ENCODE measurements at regions not wholly inside any gene's neighbourhood (a gene's known extent, or its start where the extent isn't known, plus 50 kb on each side); places are given as distances from the start of the nearest gene placed in this dataset.

DNA sequence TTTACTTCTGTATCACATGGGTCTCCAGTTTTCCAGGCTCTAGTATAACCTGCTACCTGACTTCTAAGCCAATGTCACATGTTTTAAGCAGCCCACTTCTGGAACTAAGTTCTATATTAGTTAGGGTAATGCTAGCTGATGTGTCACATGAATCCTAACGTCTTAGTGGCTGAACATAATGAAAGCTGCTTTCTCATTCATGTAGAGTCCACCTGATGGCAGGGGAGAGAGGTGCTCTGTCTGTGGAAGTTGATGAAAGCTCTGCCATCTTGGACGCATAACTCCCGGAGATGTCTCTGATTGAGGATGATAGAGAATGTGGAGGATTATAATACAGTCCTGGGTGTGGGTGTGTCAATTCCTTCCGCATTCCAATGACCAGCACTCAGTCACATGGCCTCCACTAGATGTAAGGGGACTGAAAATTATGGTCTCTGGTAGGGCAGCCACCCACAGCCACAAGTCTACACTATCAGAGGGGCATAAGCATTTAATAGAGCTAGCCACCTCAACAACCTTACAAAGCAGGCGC, 234.4 kb upstream of the CRY1 start:
- Histone ChIP-seq H3K27me3 (no peaks in the 10 kb centered on the region), H3K27ac (no peak overlapping the region), H4K20me1 (no peaks in the 10 kb centered on the region), H3K36me3 (no peaks in the 10 kb centered on the region), H3K4me1 (peaks cover 79% of the 10 kb centered on the region), H3K9me3 (no peaks in the 10 kb centered on the region), H3K4me3 (no peak overlapping the region), H3K9ac (no peak overlapping the region), H3K4me2 (peak overlapping the region; percentile 80)
- TF ChIP-seq Cebpa-rat (IDR thresholded peaks at IDR 0.05), result no peak

DNA sequence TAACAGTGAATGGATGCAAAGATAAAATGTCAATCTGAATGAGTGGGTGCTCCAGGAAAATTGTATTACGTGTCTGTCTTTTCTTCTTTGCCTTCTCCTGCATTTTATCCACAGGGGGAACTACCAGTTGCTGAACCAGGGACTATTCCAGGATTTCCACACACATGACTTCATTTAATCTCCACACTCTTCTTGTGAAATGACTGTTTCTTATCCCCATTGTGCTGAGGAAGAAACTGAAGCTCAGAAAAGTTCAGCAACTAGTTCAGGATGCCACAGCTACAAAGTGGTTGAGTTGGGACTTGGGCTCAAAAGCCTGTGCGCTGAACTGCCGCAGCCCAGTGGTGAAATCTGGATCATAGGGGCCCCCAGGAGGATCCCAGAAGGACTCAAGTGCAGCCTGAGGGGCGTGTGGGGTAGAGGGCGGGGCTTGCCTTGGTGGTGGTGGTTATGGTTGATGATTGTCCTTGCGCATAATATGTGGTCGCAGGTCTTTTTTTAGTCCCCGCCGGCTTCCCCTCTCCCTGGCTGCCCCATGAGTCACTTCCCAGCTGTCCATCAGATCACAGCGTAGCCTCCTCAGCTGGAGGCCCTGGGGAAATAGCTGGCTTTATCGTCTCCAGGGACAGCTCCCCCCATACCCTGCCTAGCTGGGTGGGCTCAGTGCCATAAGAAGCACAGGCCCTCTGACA, 235.2 kb upstream of the CRY1 start:
- Histone ChIP-seq H3K27ac (peak overlapping the region; percentile 45; the same call in 1 of the 2 replicates), H3K9me3 (no peaks in the 10 kb centered on the region), H3K4me1 (peaks cover 79% of the 10 kb centered on the region), H3K9ac (peak overlapping the region; percentile 31; the same call in 1 of the 2 replicates), H3K4me3 (peak overlapping the region; percentile 36; the same call in 1 of the 2 replicates), H4K20me1 (no peaks in the 10 kb centered on the region), H3K36me3 (no peaks in the 10 kb centered on the region), H3K27me3 (no peaks in the 10 kb centered on the region), H3K4me2 (peak overlapping the region; percentile 80)
- TF ChIP-seq Cebpa-rat (IDR thresholded peaks at IDR 0.05), result no peak

DNA sequence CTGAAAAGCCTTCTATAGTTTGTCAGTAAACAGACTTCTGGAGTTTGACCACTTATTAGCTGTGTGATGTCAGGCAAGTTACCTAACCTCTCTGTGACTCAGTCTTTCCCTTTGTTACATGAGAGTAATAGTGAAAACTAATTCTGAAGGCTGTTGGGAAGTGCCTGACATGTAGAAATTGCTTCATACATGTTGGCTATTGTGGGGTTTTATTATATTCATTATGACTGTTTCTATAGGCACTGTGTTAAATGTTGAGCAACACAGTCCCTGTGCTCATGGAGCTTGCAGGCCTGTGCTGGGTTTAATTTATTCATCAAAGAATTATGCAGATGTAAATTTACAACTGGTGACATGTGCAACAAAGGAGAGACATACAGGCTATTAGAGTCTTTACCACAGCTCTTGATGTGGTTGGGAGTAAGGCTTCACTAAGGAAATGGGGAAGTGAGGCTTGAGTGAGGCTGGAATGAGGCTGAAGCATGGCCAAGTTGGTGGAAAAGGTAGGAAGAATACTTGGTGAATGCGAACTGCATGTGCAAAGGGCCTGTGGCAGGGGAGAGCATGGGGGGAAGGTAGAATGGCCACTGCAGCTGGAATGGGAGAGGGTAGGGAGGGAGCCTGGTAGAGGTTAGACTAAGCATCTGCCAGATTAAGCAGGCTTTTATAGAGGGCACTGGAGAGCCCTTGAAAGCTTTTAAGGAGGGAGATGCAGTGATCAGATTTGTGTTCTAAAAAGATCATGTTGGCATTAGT, 236.4 kb upstream of the CRY1 start:
- Histone ChIP-seq H3K9me3 (no peaks in the 10 kb centered on the region), H3K4me1 (peaks cover 89% of the 10 kb centered on the region), H3K4me2 (peak overlapping the region; percentile 80), H4K20me1 (no peaks in the 10 kb centered on the region), H3K9ac (no peak overlapping the region), H3K36me3 (no peaks in the 10 kb centered on the region), H3K27me3 (no peaks in the 10 kb centered on the region), H3K27ac (peak overlapping the region; percentile 76; the same call in 1 of the 2 replicates), H3K4me3 (no peak overlapping the region)
- TF ChIP-seq Cebpa-rat (IDR thresholded peaks at IDR 0.05), result no peak

DNA sequence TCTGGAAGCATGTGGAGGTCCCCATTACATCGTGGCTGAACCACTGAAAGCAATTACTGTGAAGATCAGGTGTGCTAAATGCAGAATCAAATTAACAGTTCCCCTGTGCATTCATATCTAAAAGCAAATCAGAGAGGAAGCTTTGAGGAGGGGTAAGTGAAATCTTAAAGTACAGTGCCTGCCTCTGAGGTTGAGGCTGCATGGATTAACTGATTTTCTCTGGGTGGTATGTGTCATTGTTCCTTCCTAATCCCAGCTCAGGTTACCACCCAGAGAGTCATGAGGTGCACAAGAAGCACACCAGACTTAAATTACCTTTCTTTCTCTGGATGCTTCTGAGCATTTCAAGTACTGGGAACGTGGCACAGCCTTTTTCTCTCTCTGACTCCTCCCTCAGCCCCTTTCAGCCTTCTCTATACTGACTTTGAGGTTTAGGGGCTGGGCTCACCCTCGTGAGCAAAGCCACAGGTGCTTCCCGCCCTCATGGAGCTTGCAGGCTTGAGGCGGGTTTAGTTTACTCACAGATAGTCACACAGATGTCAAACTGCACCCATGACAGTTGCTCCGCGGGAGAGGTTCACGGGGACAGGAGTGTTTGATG, 237.6 kb upstream of the CRY1 start:
- no peaks in the 10 kb centered on the region for H3K36me3 ChIP-seq
- peak overlapping the region; percentile 80 for H3K4me2 ChIP-seq
- no peak overlapping the region; the same call in 1 of the 2 replicates for H3K4me3 ChIP-seq
- H3K27ac ChIP-seq, result peak overlapping the region; percentile 76
- no peaks in the 10 kb centered on the region for H3K9me3 ChIP-seq
- no peaks in the 10 kb centered on the region for H3K27me3 ChIP-seq
- TF ChIP-seq Cebpa-rat (IDR thresholded peaks at IDR 0.05), result no peak
- peaks cover 92% of the 10 kb centered on the region for H3K4me1 ChIP-seq
- no peak overlapping the region; the same call in 1 of the 2 replicates for H3K9ac ChIP-seq
- no peaks in the 10 kb centered on the region for H4K20me1 ChIP-seq

DNA sequence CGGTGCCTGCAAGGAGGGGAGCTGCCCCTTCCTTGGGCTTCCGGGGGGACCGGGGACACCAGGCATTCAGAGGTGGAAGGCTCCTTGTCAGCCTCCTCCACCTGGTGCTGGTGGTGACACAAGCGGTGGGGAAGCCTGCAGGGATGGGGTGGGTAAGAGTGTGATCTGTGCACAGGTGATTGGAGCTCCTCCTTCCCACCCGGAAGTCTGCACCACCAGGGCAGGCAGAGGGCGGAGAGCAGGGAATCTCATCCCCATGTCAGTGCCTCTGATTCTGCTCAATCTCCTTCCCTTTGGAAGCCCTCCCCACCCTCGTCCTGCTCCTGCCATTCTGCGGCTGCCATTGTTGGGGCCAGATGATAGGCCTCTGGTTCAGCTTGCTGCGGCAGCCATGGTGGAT, 238.1 kb upstream of the CRY1 start:
- Histone ChIP-seq H3K4me2 (peak overlapping the region; percentile 80), H3K4me1 (peaks cover 86% of the 10 kb centered on the region), H3K27ac (peak overlapping the region; percentile 76), H3K9me3 (no peaks in the 10 kb centered on the region), H3K9ac (no peak overlapping the region; the same call in 1 of the 2 replicates), H3K4me3 (no peak overlapping the region; the same call in 1 of the 2 replicates), H3K27me3 (no peaks in the 10 kb centered on the region), H3K36me3 (no peaks in the 10 kb centered on the region), H4K20me1 (no peaks in the 10 kb centered on the region)
- TF ChIP-seq Cebpa-rat (IDR thresholded peaks at IDR 0.05), result no peak

DNA sequence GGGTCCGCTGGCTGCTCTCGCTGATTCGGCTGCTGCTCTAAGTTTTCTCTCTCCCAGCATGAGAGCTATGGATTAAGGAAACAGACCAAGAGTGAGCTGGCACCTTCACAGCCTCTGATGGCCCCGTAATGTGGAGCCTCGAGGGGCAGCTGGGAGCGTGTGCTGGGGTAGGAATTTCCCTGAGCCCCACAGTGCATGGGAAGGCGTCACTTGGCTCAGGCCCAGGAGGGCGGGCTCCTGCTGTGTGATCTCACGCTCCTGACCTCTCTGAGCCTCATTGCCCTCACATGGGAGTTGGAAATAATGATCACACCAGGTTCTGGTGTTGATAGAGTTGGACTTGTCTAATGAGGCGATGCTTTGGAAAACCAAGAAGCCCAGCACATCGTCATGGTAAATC, 238.6 kb upstream of the CRY1 start:
- peaks cover 82% of the 10 kb centered on the region for H3K4me1 ChIP-seq
- no peaks in the 10 kb centered on the region for H3K27me3 ChIP-seq
- H3K9ac ChIP-seq, result no peak overlapping the region; the same call in 1 of the 2 replicates
- peak overlapping the region; percentile 76 for H3K27ac ChIP-seq
- peak overlapping the region; percentile 80 for H3K4me2 ChIP-seq
- no peaks in the 10 kb centered on the region for H3K9me3 ChIP-seq
- no peaks in the 10 kb centered on the region for H3K36me3 ChIP-seq
- TF ChIP-seq Cebpa-rat (IDR thresholded peaks at IDR 0.05), result no peak
- H4K20me1 ChIP-seq, result no peaks in the 10 kb centered on the region
- H3K4me3 ChIP-seq, result no peak overlapping the region

DNA sequence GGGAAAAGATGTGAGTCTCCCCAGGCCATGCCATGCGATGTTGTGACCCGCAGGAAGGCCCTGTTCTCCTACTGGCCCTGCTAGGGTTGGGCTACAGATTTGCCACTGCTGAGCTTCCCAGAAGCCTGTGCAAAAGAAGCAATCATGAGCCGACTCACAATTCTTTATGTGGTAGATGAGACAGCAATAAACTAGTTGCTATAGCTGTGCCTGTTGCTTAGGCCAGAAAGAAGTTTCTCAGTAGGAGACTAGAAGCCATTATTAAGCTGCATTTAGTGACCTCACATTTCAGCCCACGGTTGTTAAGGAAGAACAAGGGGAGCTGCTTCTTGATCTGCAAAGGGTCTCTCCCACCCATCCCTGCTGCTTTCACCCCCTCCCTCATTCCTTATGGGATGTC, 239.4 kb upstream of the CRY1 start:
- no peaks in the 10 kb centered on the region for H3K27me3 ChIP-seq
- H3K27ac ChIP-seq, result 0 out of 2 replicates have a peak overlapping the region, but pooled peaks have one; percentile 18
- no peaks in the 10 kb centered on the region for H3K9me3 ChIP-seq
- TF ChIP-seq Cebpa-rat (IDR thresholded peaks at IDR 0.05), result no peak
- no peak overlapping the region for H3K4me3 ChIP-seq
- H3K9ac ChIP-seq, result no peak overlapping the region
- H3K4me2 ChIP-seq, result peak overlapping the region; percentile 80
- H3K36me3 ChIP-seq, result no peaks in the 10 kb centered on the region
- no peaks in the 10 kb centered on the region for H4K20me1 ChIP-seq
- H3K4me1 ChIP-seq, result peaks cover 73% of the 10 kb centered on the region

DNA sequence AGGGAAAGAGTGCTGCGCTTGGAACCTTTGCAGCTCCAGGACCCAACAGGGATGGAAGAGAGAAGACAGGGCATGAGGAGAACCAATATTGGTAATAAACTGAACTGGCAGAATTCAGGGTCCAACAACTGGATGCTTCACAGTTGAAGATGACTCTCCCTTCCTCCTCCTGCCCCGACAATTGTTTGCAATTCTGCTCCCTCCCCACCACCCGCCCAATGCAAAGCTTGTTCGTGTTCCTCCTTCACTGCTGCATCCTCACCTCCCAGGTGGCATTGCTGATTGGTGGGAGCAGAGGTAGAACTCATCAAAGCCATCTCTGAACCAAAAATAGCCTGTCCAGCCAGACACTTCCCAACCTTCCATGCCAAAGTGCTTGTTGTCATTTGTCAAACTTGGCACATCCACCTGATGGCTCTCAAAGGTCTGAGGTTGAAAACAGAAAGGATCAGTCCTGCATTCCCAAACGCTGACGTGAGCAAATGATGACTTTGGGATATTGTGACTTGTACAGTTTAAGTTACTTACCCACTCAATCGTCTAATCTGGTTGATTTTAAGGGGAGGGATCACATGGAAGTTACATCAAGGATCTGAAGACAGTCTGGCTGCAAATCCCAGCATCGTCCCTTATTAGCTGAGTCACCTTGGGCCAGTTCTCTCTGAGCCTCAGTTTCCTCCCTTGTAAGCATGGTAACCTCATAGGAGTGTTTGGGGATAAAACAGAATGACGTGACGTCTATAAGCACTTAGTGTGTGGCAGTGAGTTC, 242.6 kb upstream of the CRY1 start:
- Histone ChIP-seq H3K9me3 (no peaks in the 10 kb centered on the region), H3K27me3 (no peaks in the 10 kb centered on the region), H3K4me1 (peaks cover 41% of the 10 kb centered on the region), H3K27ac (no peak overlapping the region), H3K4me2 (no peak overlapping the region), H3K36me3 (no peaks in the 10 kb centered on the region), H4K20me1 (no peaks in the 10 kb centered on the region), H3K9ac (no peak overlapping the region), H3K4me3 (no peak overlapping the region)
- TF ChIP-seq Cebpa-rat (IDR thresholded peaks at IDR 0.05), result no peak

DNA sequence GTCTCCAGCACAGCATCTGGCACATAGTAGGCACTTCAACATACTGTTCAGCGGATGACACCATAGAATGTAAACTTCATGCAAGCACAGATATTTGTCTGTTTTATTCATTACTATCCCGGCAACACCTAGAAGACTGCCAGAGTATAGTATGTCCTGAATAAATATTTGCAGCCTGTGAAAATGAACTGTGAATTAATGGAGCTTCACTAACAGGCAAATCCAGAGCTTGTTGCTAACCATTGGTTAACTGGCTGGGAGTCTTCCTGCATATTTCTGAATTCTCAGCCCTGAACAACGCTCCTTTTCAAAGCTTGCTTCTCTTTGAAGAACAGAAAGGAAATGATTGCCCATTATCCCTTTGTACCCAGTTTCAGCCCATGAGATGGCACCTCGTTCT, 243.3 kb upstream of the CRY1 start:
- no peak overlapping the region for H3K4me3 ChIP-seq
- H3K27ac ChIP-seq, result no peak overlapping the region
- no peak for TF ChIP-seq Cebpa-rat (IDR thresholded peaks at IDR 0.05)
- H3K9me3 ChIP-seq, result no peaks in the 10 kb centered on the region
- peak overlapping the region; percentile 14; the same call in 1 of the 2 replicates for H3K4me2 ChIP-seq
- no peaks in the 10 kb centered on the region for H3K27me3 ChIP-seq
- H3K4me1 ChIP-seq, result peaks cover 34% of the 10 kb centered on the region
- no peak overlapping the region for H3K9ac ChIP-seq
- H3K36me3 ChIP-seq, result no peaks in the 10 kb centered on the region
- H4K20me1 ChIP-seq, result no peaks in the 10 kb centered on the region
